DOHH2 (cell line): ENCODE measurements at regions not wholly inside any gene's neighbourhood (a gene's known extent, or its start where the extent isn't known, plus 50 kb on each side); places are given as distances from the start of the nearest gene placed in this dataset.

Experiments
- EZH2phosphoT487 ChIP-seq: fragments of 200-600 bp; sonication (generic); IDR thresholded peaks from 2 replicates; pipeline ENCODE4 v1.6.1; 2017; ENCODE audit warnings: borderline replicate concordance, mild to moderate bottlenecking, antibody characterized with exemption, low read length, moderate library complexity, mixed read lengths
- TF ChIP-seq, protein P1 (sequence below): fragments of 200-600 bp; sonication (generic); IDR thresholded peaks from one replicate; pipeline ENCODE4 v1.5.1; 2014; ENCODE audit warnings: antibody characterized with exemption, mild to moderate bottlenecking, low read depth, low read length; ENCODE audit not compliant: poor library complexity, severe bottlenecking

DNA sequence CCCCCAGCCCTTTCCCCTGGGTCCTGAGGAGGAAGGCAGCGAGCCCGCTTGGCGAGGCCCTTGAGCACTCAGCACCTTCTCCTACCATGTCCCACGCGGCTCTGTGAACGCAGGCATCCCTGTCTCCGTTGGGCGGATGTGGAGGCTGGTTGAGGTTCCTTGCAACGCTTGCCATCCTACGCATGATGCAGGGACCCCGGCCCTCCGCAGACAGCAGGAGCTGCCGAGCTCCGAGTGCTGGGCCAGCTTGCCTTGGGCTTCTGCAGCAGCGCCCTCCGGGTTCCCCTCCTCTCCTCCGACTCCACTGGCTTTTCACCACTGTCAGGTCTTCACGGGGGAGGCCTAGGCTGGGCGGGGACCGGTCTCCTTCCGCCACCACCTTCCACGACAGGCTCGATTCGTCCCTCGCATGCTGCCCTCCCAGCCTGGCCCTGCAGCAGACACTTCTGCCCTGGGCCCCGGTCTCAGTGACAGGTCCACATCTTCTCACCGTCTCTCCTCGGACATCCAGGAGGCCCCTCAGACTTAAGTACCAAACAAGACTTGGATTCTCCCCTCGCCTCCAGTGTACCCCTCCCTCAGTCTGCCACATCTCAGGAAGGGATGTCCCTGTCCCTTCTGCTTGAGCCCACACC is 67.6 kb upstream of the HGFAC start:
- no peak for TF ChIP-seq EZH2phosphoT487
- TF ChIP-seq, protein P1, sequence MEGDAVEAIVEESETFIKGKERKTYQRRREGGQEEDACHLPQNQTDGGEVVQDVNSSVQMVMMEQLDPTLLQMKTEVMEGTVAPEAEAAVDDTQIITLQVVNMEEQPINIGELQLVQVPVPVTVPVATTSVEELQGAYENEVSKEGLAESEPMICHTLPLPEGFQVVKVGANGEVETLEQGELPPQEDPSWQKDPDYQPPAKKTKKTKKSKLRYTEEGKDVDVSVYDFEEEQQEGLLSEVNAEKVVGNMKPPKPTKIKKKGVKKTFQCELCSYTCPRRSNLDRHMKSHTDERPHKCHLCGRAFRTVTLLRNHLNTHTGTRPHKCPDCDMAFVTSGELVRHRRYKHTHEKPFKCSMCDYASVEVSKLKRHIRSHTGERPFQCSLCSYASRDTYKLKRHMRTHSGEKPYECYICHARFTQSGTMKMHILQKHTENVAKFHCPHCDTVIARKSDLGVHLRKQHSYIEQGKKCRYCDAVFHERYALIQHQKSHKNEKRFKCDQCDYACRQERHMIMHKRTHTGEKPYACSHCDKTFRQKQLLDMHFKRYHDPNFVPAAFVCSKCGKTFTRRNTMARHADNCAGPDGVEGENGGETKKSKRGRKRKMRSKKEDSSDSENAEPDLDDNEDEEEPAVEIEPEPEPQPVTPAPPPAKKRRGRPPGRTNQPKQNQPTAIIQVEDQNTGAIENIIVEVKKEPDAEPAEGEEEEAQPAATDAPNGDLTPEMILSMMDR: no peak
